ENCODE measurements at regions not wholly inside any gene's neighbourhood (a gene's known extent, or its start where the extent isn't known, plus 50 kb on each side); places are given as distances from the start of the nearest gene placed in this dataset.

DNA sequence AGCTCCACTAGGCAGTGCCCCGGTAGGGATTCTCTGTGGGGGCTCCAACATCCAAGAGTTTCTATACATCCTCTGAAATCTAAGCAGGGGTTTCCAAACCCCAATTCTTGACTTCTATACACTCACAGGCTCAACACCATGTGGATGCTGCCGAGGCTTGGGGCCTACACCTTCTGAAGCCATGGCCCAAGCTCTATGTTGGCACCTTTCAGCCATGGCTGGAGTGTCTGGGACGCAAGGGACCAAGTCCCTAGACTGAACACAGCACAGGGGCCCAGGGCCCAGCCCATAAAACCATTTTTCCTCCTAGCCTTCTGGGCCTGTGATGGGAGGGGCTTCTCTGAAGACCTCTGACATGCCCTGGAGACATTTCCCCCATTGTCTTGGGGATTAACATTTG is 511.8 kb downstream of the TRAM1L1 start:
- TF ChIP-seq, protein P1, sequence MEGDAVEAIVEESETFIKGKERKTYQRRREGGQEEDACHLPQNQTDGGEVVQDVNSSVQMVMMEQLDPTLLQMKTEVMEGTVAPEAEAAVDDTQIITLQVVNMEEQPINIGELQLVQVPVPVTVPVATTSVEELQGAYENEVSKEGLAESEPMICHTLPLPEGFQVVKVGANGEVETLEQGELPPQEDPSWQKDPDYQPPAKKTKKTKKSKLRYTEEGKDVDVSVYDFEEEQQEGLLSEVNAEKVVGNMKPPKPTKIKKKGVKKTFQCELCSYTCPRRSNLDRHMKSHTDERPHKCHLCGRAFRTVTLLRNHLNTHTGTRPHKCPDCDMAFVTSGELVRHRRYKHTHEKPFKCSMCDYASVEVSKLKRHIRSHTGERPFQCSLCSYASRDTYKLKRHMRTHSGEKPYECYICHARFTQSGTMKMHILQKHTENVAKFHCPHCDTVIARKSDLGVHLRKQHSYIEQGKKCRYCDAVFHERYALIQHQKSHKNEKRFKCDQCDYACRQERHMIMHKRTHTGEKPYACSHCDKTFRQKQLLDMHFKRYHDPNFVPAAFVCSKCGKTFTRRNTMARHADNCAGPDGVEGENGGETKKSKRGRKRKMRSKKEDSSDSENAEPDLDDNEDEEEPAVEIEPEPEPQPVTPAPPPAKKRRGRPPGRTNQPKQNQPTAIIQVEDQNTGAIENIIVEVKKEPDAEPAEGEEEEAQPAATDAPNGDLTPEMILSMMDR (IDR thresholded peaks at IDR 0.05 in 8 of 11, conservative IDR thresholded peaks at IDR 0.05 in 3 of 11) = no peak
- TF ChIP-seq POLR2A (IDR thresholded peaks at IDR 0.05) (no peak), POLR2AphosphoS5 (IDR thresholded peaks at IDR 0.05) (no peak)
